ENCODE measurements at regions not wholly inside any gene's neighbourhood (a gene's known extent, or its start where the extent isn't known, plus 50 kb on each side); places are given as distances from the start of the nearest gene placed in this dataset.

DNA sequence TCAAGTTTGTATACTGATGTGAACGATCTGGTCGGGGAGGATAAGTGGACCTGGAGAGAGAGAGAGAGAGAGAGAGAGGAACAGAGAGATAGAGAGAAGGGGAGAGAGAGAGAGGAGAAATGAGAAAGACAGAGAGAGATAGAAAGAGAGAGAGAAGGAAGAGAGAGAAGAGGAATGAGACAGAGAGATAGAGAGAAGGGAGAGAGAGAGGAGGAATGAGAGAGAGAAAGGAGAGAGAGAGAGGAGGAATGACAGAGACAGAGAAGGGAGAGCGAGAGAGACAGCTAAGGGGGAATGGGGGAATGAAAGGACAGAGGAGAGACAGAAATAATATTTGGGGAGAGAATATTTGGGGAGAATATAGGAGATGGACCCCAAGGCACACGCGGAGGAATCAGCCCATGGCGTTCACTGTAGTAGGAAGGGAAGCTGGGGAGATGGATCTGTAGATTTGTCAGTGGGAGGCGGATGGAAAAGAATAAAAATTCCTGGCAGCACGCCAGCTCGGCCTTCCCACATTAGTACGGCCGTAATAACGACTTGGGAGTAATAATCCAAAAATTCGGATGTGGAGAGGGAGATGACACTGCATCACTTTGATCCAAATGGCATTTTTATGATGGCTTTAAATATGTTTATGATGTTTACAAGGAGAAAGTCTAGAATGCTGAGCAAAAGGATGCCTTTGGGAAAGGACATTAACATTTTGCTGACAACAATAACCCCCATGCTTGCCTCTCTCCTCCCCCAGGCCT is 159.8 kb upstream of the KCNJ6 start:
- H3K36me3 Mint-ChIP-seq = no peaks in the 10 kb centered on the region
- no peak overlapping the region for H3K27ac Mint-ChIP-seq

GRCh38 chr21:38077569-38077968 is 161.3 kb upstream of the KCNJ6 start:
- H3K4me1 Mint-ChIP-seq = no peaks in the 10 kb centered on the region
- DNase-seq = no peak
- no peaks in the 10 kb centered on the region for H3K4me1 ChIP-seq (ENCODE audit: control insufficient read depth, insufficient read depth, low read length, poor library complexity, severe bottlenecking)
- no peaks in the 10 kb centered on the region for H3K27me3 ChIP-seq (ENCODE audit: control insufficient read depth, insufficient read depth, low read length)
- no peak overlapping the region for H3K27ac ChIP-seq (ENCODE audit: insufficient read depth, low read length, poor library complexity, severe bottlenecking)
- peaks cover 0 to 9% (median 0%) of the 10 kb centered on the region in 7 donors for H3K9me3 Mint-ChIP-seq
- H3K36me3 ChIP-seq (ENCODE audit: control insufficient read depth, insufficient read depth, low read length) = no peaks in the 10 kb centered on the region
- H3K4me3 Mint-ChIP-seq = no peak overlapping the region
- H3K27me3 Mint-ChIP-seq = peaks cover 5% of the 10 kb centered on the region
- no peaks in the 10 kb centered on the region for H3K36me3 Mint-ChIP-seq
- ATAC-seq (ENCODE audit: low read depth in 2 of 2) = no peak
- H3K9me3 ChIP-seq (ENCODE audit: control insufficient read depth in 2 of 2, low read length in 2 of 2) = no peaks in the 10 kb centered on the region
- no peak overlapping the region for H3K27ac Mint-ChIP-seq
- H3K4me3 ChIP-seq (ENCODE audit: low read depth, low read length) = no peak overlapping the region

More for the DNA sequence above, 159.8 kb upstream of the KCNJ6 start:
- Mint-ChIP-seq H3K9me3 (peaks cover 0 to 9% (median 2%) of the 10 kb centered on the region in 7 donors), H3K4me1 (no peaks in the 10 kb centered on the region), H3K4me3 (no peak overlapping the region), H3K27me3 (peaks cover 5% of the 10 kb centered on the region)
- DNase-seq = no peak
- Histone ChIP-seq H3K9me3 (ENCODE audit: control insufficient read depth in 2 of 2, low read length in 2 of 2) (no peaks in the 10 kb centered on the region), H3K4me1 (ENCODE audit: control insufficient read depth, insufficient read depth, low read length, poor library complexity, severe bottlenecking) (no peaks in the 10 kb centered on the region), H3K27me3 (ENCODE audit: control insufficient read depth, insufficient read depth, low read length) (no peaks in the 10 kb centered on the region), H3K36me3 (ENCODE audit: control insufficient read depth, insufficient read depth, low read length) (no peaks in the 10 kb centered on the region), H3K27ac (ENCODE audit: insufficient read depth, low read length, poor library complexity, severe bottlenecking) (no peak overlapping the region), H3K4me3 (ENCODE audit: low read depth, low read length) (no peak overlapping the region)
- no peak for ATAC-seq (ENCODE audit: low read depth in 2 of 2)

GRCh38 chr21:38080888-38081287 is 164.6 kb upstream of the KCNJ6 start:
- H3K4me3 ChIP-seq (ENCODE audit: low read depth, low read length) = no peak overlapping the region
- DNase-seq (no peak), ATAC-seq (ENCODE audit: low read depth in 2 of 2) (no peak)
- no peaks in the 10 kb centered on the region for H3K36me3 ChIP-seq (ENCODE audit: control insufficient read depth, insufficient read depth, low read length)
- H3K27me3 ChIP-seq (ENCODE audit: control insufficient read depth, insufficient read depth, low read length) = no peaks in the 10 kb centered on the region
- Mint-ChIP-seq H3K27ac (no peak overlapping the region), H3K4me1 (no peaks in the 10 kb centered on the region), H3K4me3 (no peak overlapping the region), H3K36me3 (no peaks in the 10 kb centered on the region), H3K9me3 (peaks cover 0 to 6% (median 0%) of the 10 kb centered on the region in 7 donors), H3K27me3 (no peaks in the 10 kb centered on the region)
- H3K9me3 ChIP-seq (ENCODE audit: control insufficient read depth in 2 of 2, low read length in 2 of 2) = no peaks in the 10 kb centered on the region
- no peak overlapping the region for H3K27ac ChIP-seq (ENCODE audit: insufficient read depth, low read length, poor library complexity, severe bottlenecking)
- no peaks in the 10 kb centered on the region for H3K4me1 ChIP-seq (ENCODE audit: control insufficient read depth, insufficient read depth, low read length, poor library complexity, severe bottlenecking)

DNA sequence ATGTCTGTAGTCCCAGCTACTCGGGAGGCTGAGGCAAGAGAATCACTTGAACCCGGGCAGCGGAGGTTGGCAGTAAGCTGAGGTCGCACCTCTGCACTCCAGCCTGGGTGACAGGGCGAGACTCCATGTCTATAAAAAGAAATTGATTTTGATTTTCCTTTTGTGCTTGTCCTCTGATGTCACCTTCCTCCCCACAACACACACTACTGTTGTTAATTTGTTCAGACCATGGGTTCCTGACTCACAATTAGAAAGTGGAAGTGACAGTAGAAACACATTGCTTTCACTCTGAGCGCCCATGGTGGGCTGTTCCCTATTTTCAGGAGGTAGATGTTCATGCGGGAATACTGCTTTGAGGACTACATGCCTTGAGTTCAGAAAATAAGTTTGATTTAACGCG is 165.5 kb upstream of the KCNJ6 start:
- H3K36me3 Mint-ChIP-seq = no peaks in the 10 kb centered on the region

DNA sequence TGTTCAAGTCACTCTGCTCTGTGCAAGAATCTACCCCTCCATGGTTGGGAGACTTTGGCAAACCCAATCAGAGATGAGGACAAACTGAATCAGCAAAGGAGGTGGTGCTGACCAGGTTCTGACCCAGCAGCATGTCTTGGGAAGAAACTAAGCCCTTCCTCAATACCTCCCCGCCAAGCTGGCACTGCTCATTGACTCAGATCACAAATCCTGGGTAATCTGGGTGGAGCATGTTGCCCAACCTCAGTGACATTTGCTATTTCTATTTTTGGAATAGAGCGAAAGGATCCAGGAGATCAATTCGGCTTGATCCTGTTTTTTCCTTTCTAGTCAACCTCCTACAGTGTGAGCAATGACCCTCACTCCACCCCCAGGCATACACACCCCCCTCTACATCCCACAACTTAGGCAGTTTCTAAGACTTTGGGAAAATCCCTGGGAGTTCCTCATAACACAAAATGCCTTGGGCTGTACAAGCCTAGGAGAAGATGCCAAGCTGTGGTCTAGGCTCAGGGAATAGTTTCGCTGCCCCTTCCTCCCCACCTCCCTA is 166.8 kb upstream of the KCNJ6 start:
- Histone ChIP-seq H3K9me3 (ENCODE audit: control insufficient read depth in 2 of 2, low read length in 2 of 2) (no peaks in the 10 kb centered on the region), H3K36me3 (ENCODE audit: control insufficient read depth, insufficient read depth, low read length) (no peaks in the 10 kb centered on the region), H3K27ac (ENCODE audit: insufficient read depth, low read length, poor library complexity, severe bottlenecking) (no peak overlapping the region), H3K4me3 (ENCODE audit: low read depth, low read length) (no peak overlapping the region), H3K27me3 (ENCODE audit: control insufficient read depth, insufficient read depth, low read length) (no peaks in the 10 kb centered on the region), H3K4me1 (ENCODE audit: control insufficient read depth, insufficient read depth, low read length, poor library complexity, severe bottlenecking) (no peaks in the 10 kb centered on the region)
- no peaks in the 10 kb centered on the region for H3K36me3 Mint-ChIP-seq
- H3K9me3 Mint-ChIP-seq = peaks cover 0 to 4% (median 0%) of the 10 kb centered on the region in 7 donors
- no peak overlapping the region for H3K27ac Mint-ChIP-seq
- H3K4me3 Mint-ChIP-seq = no peak overlapping the region
- H3K27me3 Mint-ChIP-seq = no peaks in the 10 kb centered on the region
- DNase-seq (no peak), ATAC-seq (ENCODE audit: low read depth in 2 of 2) (no peak)
- no peaks in the 10 kb centered on the region for H3K4me1 Mint-ChIP-seq

More for the DNA sequence above, 165.5 kb upstream of the KCNJ6 start:
- H3K4me1 ChIP-seq (ENCODE audit: control insufficient read depth, insufficient read depth, low read length, poor library complexity, severe bottlenecking) = no peaks in the 10 kb centered on the region
- no peaks in the 10 kb centered on the region for H3K27me3 Mint-ChIP-seq
- DNase-seq (no peak), ATAC-seq (ENCODE audit: low read depth in 2 of 2) (no peak)
- H3K9me3 ChIP-seq (ENCODE audit: control insufficient read depth in 2 of 2, low read length in 2 of 2) = no peaks in the 10 kb centered on the region
- no peaks in the 10 kb centered on the region for H3K27me3 ChIP-seq (ENCODE audit: control insufficient read depth, insufficient read depth, low read length)
- no peak overlapping the region for H3K27ac ChIP-seq (ENCODE audit: insufficient read depth, low read length, poor library complexity, severe bottlenecking)
- no peak overlapping the region for H3K4me3 ChIP-seq (ENCODE audit: low read depth, low read length)
- peaks cover 0 to 4% (median 0%) of the 10 kb centered on the region in 7 donors for H3K9me3 Mint-ChIP-seq
- no peak overlapping the region for H3K4me3 Mint-ChIP-seq
- H3K36me3 ChIP-seq (ENCODE audit: control insufficient read depth, insufficient read depth, low read length) = no peaks in the 10 kb centered on the region
- no peak overlapping the region for H3K27ac Mint-ChIP-seq
- no peaks in the 10 kb centered on the region for H3K4me1 Mint-ChIP-seq

DNA sequence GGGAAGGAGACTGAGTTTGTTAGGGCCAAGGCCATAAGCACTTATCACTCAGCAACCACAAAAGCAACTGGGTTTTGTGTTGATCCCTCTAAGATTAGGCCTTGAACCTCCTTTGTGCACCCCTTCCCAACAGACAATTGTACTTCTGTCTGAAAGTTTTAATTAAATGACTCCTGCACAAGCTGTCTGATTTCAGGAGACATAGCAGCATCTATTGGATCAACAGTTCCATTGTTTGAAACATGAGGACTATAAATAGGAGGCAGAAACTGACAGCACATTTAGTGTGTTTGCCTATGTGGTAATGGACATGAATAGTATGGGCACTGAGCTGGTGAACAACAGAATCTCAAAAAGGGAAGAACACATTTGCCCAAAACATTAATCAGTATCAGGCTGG is 167.3 kb upstream of the KCNJ6 start:
- peaks cover 0 to 4% (median 0%) of the 10 kb centered on the region in 7 donors for H3K9me3 Mint-ChIP-seq
- no peak overlapping the region for H3K4me3 Mint-ChIP-seq
- no peaks in the 10 kb centered on the region for H3K4me1 ChIP-seq (ENCODE audit: control insufficient read depth, insufficient read depth, low read length, poor library complexity, severe bottlenecking)

GRCh38 chr21:38086580-38086979 is 170.2 kb upstream of the KCNJ15 start:
- DNase-seq (no peak), ATAC-seq (ENCODE audit: low read depth in 2 of 2) (no peak)
- Histone ChIP-seq H3K4me1 (ENCODE audit: control insufficient read depth, insufficient read depth, low read length, poor library complexity, severe bottlenecking) (no peaks in the 10 kb centered on the region), H3K27ac (ENCODE audit: insufficient read depth, low read length, poor library complexity, severe bottlenecking) (no peak overlapping the region), H3K27me3 (ENCODE audit: control insufficient read depth, insufficient read depth, low read length) (no peaks in the 10 kb centered on the region), H3K36me3 (ENCODE audit: control insufficient read depth, insufficient read depth, low read length) (no peaks in the 10 kb centered on the region), H3K9me3 (ENCODE audit: control insufficient read depth in 2 of 2, low read length in 2 of 2) (no peaks in the 10 kb centered on the region), H3K4me3 (ENCODE audit: low read depth, low read length) (no peak overlapping the region)
- Mint-ChIP-seq H3K4me1 (no peaks in the 10 kb centered on the region), H3K27ac (no peak overlapping the region), H3K27me3 (no peaks in the 10 kb centered on the region), H3K4me3 (no peak overlapping the region), H3K36me3 (no peaks in the 10 kb centered on the region), H3K9me3 (peaks cover 0 to 2% (median 0%) of the 10 kb centered on the region in 7 donors)

More for the DNA sequence above, 167.3 kb upstream of the KCNJ6 start:
- Histone ChIP-seq H3K9me3 (ENCODE audit: control insufficient read depth in 2 of 2, low read length in 2 of 2) (no peaks in the 10 kb centered on the region), H3K27me3 (ENCODE audit: control insufficient read depth, insufficient read depth, low read length) (no peaks in the 10 kb centered on the region), H3K36me3 (ENCODE audit: control insufficient read depth, insufficient read depth, low read length) (no peaks in the 10 kb centered on the region), H3K4me3 (ENCODE audit: low read depth, low read length) (no peak overlapping the region), H3K27ac (ENCODE audit: insufficient read depth, low read length, poor library complexity, severe bottlenecking) (no peak overlapping the region)
- Mint-ChIP-seq H3K27ac (no peak overlapping the region), H3K27me3 (no peaks in the 10 kb centered on the region), H3K36me3 (no peaks in the 10 kb centered on the region), H3K4me1 (no peaks in the 10 kb centered on the region)
- ATAC-seq (ENCODE audit: low read depth in 2 of 2) (no peak), DNase-seq (no peak)

Measured in CD4-positive, CD25-positive, alpha-beta regulatory T cell (primary cell).